ENCODE measurements at regions not wholly inside any gene's neighbourhood (a gene's known extent, or its start where the extent isn't known, plus 50 kb on each side); places are given as distances from the start of the nearest gene placed in this dataset.

- DNase-seq (ENCODE audit: low read depth): no peak
- TF ChIP-seq CTCF (conservative IDR thresholded peaks at IDR 0.05; ENCODE audit: low read depth, low read length): no peak
These were observed 1247.9 kb upstream of the ACO1 start for GRCh38 chr9:31136524-31136923.

GRCh38 chr9:31137176-31138160, 1247.0 kb upstream of the ACO1 start:
- DNase-seq (ENCODE audit: low read depth): peak; percentile 99
- H3K4me3 ChIP-seq (ENCODE audit: low read depth, low read length): no peak overlapping the region
- TF ChIP-seq CTCF (conservative IDR thresholded peaks at IDR 0.05; ENCODE audit: low read depth, low read length): no peak

More at GRCh38 chr9:31136524-31136923, 1247.9 kb upstream of the ACO1 start:
- H3K4me3 ChIP-seq (ENCODE audit: low read depth, low read length): no peak overlapping the region

GRCh38 chr9:31140316-31140715, 1244.1 kb upstream of the ACO1 start:
- peak; percentile 73 for DNase-seq (ENCODE audit: low read depth)
- TF ChIP-seq CTCF (conservative IDR thresholded peaks at IDR 0.05; ENCODE audit: low read depth, low read length): peak; percentile 60
- H3K4me3 ChIP-seq (ENCODE audit: low read depth, low read length): no peak overlapping the region

GRCh38 chr9:31142456-31142855, 1242.0 kb upstream of the ACO1 start:
- DNase-seq (ENCODE audit: low read depth): no peak
- H3K4me3 ChIP-seq (ENCODE audit: low read depth, low read length): no peak overlapping the region
- no peak for TF ChIP-seq CTCF (conservative IDR thresholded peaks at IDR 0.05; ENCODE audit: low read depth, low read length)

- TF ChIP-seq CTCF (conservative IDR thresholded peaks at IDR 0.05; ENCODE audit: low read depth, low read length): no peak
- no peak overlapping the region for H3K4me3 ChIP-seq (ENCODE audit: low read depth, low read length)
- DNase-seq (ENCODE audit: low read depth): peak; percentile 51
These were observed 1239.8 kb upstream of the ACO1 start for GRCh38 chr9:31144614-31145013.

GRCh38 chr9:31146485-31147166, 1237.8 kb upstream of the ACO1 start:
- no peak for DNase-seq (ENCODE audit: low read depth)
- H3K4me3 ChIP-seq (ENCODE audit: low read depth, low read length): no peak overlapping the region
- no peak for TF ChIP-seq CTCF (conservative IDR thresholded peaks at IDR 0.05; ENCODE audit: low read depth, low read length)

Data from choroid plexus epithelial cell (primary cell).